ENCODE measurements at regions not wholly inside any gene's neighbourhood (a gene's known extent, or its start where the extent isn't known, plus 50 kb on each side); places are given as distances from the start of the nearest gene placed in this dataset.

DNA sequence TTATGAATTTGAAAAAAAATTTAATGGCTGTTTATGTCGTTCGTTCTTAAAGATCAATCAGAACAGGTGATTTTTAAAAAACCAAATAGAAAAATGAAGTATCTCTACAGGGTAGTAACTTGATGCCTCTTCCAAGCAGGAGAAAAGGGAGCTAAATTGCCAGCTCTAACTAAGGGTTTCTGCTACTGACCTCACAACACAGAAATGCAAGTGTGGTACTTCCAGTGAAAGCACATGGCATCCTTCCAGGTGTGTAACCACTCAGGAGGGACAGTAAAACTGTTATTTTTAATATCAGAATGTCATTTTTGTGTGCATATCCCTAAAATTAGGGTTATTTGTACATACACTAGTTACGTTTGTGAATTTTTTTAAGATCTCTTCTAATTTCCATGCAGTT, 116.8 kb upstream of the ZCCHC13 start:
- TF ChIP-seq, protein P1, sequence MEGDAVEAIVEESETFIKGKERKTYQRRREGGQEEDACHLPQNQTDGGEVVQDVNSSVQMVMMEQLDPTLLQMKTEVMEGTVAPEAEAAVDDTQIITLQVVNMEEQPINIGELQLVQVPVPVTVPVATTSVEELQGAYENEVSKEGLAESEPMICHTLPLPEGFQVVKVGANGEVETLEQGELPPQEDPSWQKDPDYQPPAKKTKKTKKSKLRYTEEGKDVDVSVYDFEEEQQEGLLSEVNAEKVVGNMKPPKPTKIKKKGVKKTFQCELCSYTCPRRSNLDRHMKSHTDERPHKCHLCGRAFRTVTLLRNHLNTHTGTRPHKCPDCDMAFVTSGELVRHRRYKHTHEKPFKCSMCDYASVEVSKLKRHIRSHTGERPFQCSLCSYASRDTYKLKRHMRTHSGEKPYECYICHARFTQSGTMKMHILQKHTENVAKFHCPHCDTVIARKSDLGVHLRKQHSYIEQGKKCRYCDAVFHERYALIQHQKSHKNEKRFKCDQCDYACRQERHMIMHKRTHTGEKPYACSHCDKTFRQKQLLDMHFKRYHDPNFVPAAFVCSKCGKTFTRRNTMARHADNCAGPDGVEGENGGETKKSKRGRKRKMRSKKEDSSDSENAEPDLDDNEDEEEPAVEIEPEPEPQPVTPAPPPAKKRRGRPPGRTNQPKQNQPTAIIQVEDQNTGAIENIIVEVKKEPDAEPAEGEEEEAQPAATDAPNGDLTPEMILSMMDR (IDR thresholded peaks at IDR 0.05 in 2 of 3, conservative IDR thresholded peaks at IDR 0.05 in 1 of 3; ENCODE audit: borderline replicate concordance in 1 of 3, insufficient read depth in 1 of 3, low read depth in 2 of 3, low read length in 2 of 3): no peak
- TF ChIP-seq POLR2AphosphoS5 (IDR thresholded peaks at IDR 0.05; ENCODE audit: low read depth, low read length) (no peak), POLR2A (IDR thresholded peaks at IDR 0.05; ENCODE audit: borderline replicate concordance, extremely low read depth, insufficient read depth, insufficient read length) (no peak), FOSL1 (IDR thresholded peaks at IDR 0.05; ENCODE audit: low read depth) (no peak), EGR1 (IDR thresholded peaks at IDR 0.05; ENCODE audit: low read depth) (no peak), ELF1 (IDR thresholded peaks at IDR 0.05; ENCODE audit: borderline replicate concordance, low read depth) (no peak), SP1 (IDR thresholded peaks at IDR 0.05; ENCODE audit: low read depth) (no peak)
- TF ChIP-seq, protein P2, sequence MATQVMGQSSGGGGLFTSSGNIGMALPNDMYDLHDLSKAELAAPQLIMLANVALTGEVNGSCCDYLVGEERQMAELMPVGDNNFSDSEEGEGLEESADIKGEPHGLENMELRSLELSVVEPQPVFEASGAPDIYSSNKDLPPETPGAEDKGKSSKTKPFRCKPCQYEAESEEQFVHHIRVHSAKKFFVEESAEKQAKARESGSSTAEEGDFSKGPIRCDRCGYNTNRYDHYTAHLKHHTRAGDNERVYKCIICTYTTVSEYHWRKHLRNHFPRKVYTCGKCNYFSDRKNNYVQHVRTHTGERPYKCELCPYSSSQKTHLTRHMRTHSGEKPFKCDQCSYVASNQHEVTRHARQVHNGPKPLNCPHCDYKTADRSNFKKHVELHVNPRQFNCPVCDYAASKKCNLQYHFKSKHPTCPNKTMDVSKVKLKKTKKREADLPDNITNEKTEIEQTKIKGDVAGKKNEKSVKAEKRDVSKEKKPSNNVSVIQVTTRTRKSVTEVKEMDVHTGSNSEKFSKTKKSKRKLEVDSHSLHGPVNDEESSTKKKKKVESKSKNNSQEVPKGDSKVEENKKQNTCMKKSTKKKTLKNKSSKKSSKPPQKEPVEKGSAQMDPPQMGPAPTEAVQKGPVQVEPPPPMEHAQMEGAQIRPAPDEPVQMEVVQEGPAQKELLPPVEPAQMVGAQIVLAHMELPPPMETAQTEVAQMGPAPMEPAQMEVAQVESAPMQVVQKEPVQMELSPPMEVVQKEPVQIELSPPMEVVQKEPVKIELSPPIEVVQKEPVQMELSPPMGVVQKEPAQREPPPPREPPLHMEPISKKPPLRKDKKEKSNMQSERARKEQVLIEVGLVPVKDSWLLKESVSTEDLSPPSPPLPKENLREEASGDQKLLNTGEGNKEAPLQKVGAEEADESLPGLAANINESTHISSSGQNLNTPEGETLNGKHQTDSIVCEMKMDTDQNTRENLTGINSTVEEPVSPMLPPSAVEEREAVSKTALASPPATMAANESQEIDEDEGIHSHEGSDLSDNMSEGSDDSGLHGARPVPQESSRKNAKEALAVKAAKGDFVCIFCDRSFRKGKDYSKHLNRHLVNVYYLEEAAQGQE (IDR thresholded peaks at IDR 0.05; ENCODE audit: low read depth): no peak
- TF ChIP-seq, protein P3, sequence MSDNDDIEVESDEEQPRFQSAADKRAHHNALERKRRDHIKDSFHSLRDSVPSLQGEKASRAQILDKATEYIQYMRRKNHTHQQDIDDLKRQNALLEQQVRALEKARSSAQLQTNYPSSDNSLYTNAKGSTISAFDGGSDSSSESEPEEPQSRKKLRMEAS (IDR thresholded peaks at IDR 0.05): no peak
